ENCODE measurements at regions not wholly inside any gene's neighbourhood (a gene's known extent, or its start where the extent isn't known, plus 50 kb on each side); places are given as distances from the start of the nearest gene placed in this dataset.
"Not testable (repeated sequence)": the region's sequence is repeated elsewhere in the genome, so short reads cannot be mapped to it uniquely, and the experiment has no call there.

- DNase-seq (ENCODE audit: extremely low read depth, low read depth): not testable (repeated sequence)
Observed at GRCh38 chrY:26167332-26167731, 545.4 kb downstream of the CDY1 start.

- not testable (repeated sequence) for DNase-seq (ENCODE audit: extremely low read depth, low read depth)
Observed at GRCh38 chrY:26179326-26179725, 557.4 kb downstream of the CDY1 start.

- not testable (repeated sequence) for DNase-seq (ENCODE audit: extremely low read depth, low read depth)
Observed at GRCh38 chrY:26224974-26225373, 603.1 kb downstream of the CDY1 start.

GRCh38 chrY:26225468-26225867 is 603.6 kb downstream of the CDY1 start:
- not testable (repeated sequence) for DNase-seq (ENCODE audit: extremely low read depth, low read depth)

- DNase-seq (ENCODE audit: extremely low read depth, low read depth): not testable (repeated sequence)
Observed at GRCh38 chrY:26240944-26241343, 619.0 kb downstream of the CDY1 start.

- DNase-seq (ENCODE audit: extremely low read depth, low read depth): not testable (repeated sequence)
Observed at GRCh38 chrY:26254262-26254661, 632.3 kb downstream of the CDY1 start.

- DNase-seq (ENCODE audit: extremely low read depth, low read depth): not testable (repeated sequence)
Observed at GRCh38 chrY:26265449-26265848, 643.5 kb downstream of the CDY1 start.

GRCh38 chrY:26268421-26268820 is 646.5 kb downstream of the CDY1 start:
- not testable (repeated sequence) for DNase-seq (ENCODE audit: extremely low read depth, low read depth)

- not testable (repeated sequence) for DNase-seq (ENCODE audit: extremely low read depth, low read depth)
Observed at GRCh38 chrY:26268934-26269333, 647.0 kb downstream of the CDY1 start.

GRCh38 chrY:26273089-26273488 is 651.2 kb downstream of the CDY1 start:
- not testable (repeated sequence) for DNase-seq (ENCODE audit: extremely low read depth, low read depth)

GRCh38 chrY:26306046-26306445 is 684.1 kb downstream of the CDY1 start:
- DNase-seq (ENCODE audit: extremely low read depth, low read depth): not testable (repeated sequence)

GRCh38 chrY:26306630-26307385 is 684.9 kb downstream of the CDY1 start:
- not testable (repeated sequence) for DNase-seq (ENCODE audit: extremely low read depth, low read depth)

- DNase-seq (ENCODE audit: extremely low read depth, low read depth): not testable (repeated sequence)
Observed at GRCh38 chrY:26308308-26308707, 686.4 kb downstream of the CDY1 start.

GRCh38 chrY:26315065-26315464 is 693.1 kb downstream of the CDY1 start:
- DNase-seq (ENCODE audit: extremely low read depth, low read depth): peak; percentile 4

GRCh38 chrY:26319488-26320202 is 697.7 kb downstream of the CDY1 start:
- not testable (repeated sequence) for DNase-seq (ENCODE audit: extremely low read depth, low read depth)

GRCh38 chrY:26322756-26323155 is 700.8 kb downstream of the CDY1 start:
- DNase-seq (ENCODE audit: extremely low read depth, low read depth): not testable (repeated sequence)

- not testable (repeated sequence) for DNase-seq (ENCODE audit: extremely low read depth, low read depth)
Observed at GRCh38 chrY:26352931-26353330, 731.0 kb downstream of the CDY1 start.

GRCh38 chrY:26354191-26354590 is 732.3 kb downstream of the CDY1 start:
- DNase-seq (ENCODE audit: extremely low read depth, low read depth): no peak

GRCh38 chrY:26359869-26360268 is 738.0 kb downstream of the CDY1 start:
- DNase-seq (ENCODE audit: extremely low read depth, low read depth): not testable (repeated sequence)

GRCh38 chrY:26360472-26360871 is 738.6 kb downstream of the CDY1 start:
- not testable (repeated sequence) for DNase-seq (ENCODE audit: extremely low read depth, low read depth)

- not testable (repeated sequence) for DNase-seq (ENCODE audit: extremely low read depth, low read depth)
Observed at GRCh38 chrY:26363442-26363841, 741.5 kb downstream of the CDY1 start.

- DNase-seq (ENCODE audit: extremely low read depth, low read depth): not testable (repeated sequence)
Observed at GRCh38 chrY:26366091-26366490, 744.2 kb downstream of the CDY1 start.

Data from NCI-H460 (cell line).